HG03521 (cell line): ENCODE measurements at regions not wholly inside any gene's neighbourhood (a gene's known extent, or its start where the extent isn't known, plus 50 kb on each side); places are given as distances from the start of the nearest gene placed in this dataset.

Experiments used
- ATAC-seq: cut with Tn5 transposase; IDR thresholded peaks from one replicate; pipeline ENCODE4 v1.9.1; 2021; ENCODE audit warnings: mild to moderate bottlenecking, moderate library complexity; ENCODE audit not compliant: unreplicated experiment

DNA sequence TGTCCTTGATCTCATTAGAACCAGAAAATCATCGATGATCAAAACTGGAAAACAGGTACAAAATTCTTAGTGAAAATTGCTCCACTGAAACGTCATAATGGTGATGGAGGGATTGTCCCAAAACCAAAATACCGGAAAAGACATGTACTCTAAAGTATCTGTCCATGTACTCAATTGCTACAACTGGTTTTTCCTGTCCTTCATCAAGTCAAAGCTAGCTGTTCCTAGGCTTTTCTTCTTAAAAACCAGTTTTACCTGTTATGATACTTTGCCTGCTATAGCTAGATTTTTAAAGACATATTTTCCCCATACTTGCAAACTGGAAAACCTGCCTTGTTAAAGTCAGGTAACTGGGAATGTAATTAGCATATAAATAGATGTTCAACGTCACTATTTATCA is 50.5 kb upstream of the LRRC1 start:
- ATAC-seq: no peak

DNA sequence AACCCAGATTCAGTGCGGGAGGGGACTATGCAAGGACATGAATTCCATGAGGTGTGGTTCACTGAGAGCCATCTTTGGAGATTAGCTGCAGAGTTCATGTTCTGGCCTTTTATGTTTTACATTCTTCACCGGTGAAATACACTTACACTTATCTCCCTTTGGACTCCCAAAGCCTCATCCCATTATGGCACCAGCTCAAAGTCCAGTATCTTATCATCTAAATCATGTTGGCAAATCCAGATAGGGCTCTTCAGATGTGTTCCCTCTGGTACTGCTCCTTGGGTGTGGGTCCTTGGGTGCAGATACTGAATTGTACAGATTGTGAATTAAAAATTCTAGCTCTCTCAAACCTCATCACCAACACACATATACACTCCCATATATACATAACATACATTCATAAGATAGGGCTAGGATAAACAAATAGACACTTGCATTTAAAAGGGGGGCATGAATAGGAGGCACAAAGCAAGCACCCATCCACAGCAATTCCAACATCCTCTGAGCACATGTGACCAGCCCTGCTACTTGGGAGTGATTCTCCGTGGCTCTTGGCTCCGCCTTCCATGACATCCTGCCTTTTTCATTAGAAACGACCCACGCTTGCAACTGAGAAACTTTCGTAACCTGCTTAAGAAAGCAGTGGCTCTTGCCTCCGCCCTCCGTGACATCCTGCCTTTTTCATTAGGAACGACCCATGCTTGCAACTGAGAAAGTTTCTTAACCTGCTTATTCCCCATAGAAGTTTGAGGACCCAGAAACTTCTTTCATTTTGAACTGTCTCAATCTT is 53.6 kb upstream of the LRRC1 start:
- no peak for ATAC-seq

DNA sequence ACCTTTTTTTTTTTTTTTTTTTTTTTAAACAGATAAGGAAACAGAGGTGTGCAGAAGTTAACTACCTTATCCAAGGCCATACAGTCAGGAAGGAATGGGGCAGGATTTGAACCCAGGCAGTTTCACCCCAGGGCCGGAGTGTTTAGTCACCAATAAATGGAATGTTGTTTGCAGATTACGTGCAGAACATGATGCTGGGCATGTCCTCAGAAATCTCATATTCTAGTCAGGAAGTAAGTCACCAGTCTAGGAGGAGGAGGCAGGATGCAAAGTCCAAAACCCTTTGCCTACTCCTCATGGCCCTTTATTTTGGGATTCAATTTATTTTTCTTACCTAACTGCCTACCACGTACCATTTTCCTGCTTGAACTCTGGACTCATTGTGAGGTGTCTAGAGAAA is 57.1 kb upstream of the LRRC1 start:
- no peak for ATAC-seq

DNA sequence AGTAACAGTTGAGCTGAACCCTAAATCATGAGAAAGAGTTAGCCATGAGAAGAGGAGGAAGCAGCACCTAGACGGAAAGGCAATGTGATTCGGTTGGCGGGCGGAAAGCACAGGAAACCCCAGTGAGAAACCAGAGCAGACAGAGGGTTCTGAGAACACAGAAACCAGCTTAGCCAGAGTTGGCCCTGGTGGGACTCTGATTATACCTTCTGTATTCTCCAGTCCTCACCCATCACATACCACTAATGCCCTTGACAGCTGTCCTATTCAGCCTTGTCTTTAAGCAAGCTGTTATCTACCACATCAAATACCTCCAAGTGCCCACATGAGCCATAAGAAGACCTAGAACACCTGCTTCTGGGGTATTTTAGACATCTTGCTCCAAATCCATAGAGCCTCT is 58.9 kb upstream of the LRRC1 start:
- ATAC-seq: no peak

DNA sequence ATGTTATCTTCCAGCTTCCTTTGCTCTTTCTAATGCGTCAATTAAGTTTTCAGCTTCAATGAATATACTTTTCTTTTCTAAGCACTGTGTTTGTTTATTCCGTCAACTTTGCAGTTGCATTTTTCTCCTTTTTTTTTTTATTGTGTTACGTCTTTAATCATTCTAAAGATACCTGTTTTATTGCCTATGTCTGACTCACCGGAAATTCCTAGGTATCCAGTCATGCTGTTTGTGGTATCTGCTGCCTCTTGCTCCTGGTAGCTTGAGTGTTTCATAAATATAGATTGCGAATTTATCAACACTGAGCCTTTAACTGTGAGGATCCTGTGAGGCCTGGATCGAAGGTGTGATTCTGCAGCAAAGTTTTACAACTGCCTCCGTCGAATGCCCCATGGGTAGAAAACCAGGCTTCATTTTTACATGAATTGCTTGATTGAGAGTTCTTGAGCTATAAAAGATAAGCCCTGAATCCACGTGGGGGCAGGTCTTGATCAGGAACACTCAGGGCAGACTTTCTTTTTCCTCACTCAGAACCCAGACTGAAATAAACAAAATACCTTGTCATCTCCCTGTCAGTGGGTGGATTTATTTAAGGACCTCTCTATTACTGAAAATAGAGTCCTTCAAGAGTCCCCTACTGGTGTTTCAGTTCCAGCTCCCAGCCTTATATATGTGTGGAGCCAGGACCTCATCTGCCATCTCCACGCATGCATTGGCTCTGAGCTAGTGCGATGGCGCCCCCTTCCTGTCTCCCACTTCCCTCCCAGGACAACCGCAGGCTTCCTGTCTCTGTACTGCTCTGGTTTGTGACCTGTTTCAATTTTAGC is 60.1 kb upstream of the LRRC1 start:
- no peak for ATAC-seq

DNA sequence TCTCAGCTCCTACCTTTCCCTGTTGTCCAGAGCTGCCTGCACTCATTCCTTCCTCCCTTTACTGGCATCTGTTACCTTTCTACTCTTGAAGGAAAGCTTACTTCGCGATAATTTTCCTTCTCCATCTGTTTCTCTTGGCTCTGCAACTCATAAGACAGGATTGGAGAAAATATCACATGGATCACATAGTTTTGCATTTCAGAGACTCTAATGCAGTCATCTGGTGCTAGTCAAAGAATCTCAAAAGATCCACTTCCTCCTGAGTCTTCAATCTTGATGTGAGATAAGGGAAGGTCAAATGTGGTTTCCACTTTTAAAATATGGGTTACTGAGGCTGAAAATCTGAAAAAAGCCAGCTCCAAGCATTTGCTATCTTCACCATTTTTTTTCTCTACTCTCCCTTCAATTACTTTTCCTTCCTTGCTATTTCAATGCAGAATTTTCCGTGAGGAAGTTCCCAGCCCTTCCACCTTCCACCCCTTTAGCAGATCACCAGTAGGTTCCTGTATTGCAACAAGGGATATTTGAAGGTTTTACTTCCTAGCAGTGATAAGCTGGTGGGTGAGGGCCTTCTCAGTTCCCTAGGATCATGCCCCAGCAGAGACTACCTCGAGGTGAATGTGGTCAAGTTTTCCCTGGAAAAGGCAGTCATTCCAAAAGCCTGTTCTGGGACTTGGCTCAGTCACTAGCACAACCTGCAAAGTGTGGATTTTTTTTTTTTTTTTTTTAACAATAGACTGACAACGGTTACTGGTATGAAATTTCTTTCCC is 62.8 kb upstream of the LRRC1 start:
- no peak for ATAC-seq

DNA sequence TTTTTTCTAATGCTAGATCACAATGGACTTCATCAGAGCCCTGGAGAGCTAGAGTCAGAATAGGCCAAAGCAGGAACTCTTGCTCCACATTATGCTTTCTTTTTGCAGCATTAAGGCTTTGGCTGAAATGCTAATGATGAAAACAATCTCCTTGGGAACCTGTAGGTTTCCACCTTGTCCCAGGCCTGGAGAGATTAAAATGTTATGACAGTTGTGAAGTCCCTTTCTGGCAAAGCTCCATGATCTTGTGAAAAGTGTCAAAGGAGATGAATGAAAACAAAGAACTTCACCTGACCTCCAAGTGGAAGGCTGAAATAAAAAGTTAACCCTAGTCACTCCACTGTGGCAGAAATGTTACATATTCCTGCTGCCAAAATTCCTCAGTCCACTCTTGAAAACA is 64.0 kb upstream of the LRRC1 start:
- ATAC-seq: no peak

DNA sequence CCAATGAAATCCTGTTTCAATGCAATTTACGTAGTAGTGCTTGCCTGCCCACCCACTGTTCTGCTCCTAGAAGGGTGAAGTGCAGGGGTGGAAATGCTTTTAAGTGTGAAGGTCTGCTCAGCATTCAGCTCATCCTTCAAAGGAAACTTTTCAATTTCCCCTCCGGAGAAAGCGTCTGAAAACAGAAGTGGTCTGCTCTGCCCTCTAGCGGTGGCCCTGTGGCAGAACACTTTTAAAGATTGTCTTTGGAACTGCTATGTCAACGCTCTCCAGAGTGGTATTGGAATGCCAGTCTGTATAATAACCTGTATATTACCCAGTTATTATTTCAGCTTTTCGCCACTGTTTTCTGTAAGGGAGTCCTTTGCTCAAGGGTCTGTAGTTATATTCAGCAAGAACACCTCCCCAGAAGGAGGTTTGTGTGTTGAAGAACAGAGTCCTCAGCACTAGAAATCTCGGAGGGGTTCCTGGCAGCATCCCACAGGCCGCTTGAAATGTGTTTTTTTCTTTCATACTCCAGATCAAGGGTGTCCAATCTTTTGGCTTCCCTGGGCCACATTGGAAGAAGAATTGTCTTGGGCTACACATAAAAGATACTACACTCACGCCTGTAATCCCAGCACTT is 63.1 kb upstream of the KLHL31 start:
- no peak for ATAC-seq

DNA sequence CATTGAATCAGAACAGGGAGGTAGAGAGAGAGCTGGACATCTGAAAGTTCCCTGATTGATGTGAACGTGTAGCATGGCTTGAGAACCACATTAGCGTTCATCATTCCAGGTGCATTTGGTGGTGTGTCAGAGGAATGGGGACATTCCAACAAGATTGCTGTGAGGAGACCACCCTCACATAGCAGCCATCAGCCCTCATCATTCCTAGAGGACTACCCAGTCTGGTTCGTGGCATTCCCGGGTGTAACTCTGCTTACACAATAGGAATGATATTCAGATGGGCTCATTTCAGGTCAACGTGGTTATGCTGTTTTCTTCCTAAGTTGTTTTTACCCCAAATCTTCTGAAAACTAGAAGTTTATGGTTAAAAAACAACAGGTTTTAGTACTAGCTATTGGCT is 62.2 kb upstream of the KLHL31 start:
- no peak for ATAC-seq

DNA sequence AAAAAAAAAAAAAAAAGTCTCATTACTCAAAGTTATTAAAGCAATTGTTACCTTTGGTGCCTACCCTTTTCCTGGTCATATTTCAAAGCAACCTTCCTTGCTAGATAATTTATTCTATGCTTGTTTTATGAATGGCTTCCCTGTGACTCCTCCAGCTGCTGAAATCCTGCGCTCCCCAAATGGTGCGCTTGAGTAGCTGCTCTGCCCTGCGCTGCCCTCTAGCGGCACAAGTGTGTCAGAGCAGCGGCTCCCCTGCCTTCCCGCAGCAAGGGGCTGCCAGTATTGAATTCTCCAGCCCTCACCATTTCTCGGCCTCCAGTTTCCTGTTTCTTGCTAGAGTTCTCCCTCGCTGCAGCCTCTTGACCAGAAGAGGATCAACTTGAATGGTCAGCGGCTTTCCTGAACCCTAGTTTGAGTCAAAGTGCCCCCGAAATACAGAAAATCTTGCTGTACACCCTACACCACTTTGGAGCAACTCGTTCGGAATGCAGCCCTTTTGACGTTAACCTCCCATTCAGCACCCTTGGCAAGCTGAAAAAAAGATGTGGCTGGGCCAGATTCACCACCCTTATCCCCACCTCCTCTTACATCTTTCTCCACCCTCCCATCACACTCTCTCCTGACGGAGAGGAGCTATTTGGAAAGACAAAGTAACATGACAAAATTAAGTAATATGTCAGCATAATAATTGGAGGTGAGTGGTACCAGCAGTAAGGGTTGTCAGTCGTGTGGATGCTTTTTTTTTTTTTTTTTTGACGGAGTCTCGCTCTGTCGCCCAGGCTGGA is 60.4 kb upstream of the KLHL31 start:
- ATAC-seq: peak; percentile 94

DNA sequence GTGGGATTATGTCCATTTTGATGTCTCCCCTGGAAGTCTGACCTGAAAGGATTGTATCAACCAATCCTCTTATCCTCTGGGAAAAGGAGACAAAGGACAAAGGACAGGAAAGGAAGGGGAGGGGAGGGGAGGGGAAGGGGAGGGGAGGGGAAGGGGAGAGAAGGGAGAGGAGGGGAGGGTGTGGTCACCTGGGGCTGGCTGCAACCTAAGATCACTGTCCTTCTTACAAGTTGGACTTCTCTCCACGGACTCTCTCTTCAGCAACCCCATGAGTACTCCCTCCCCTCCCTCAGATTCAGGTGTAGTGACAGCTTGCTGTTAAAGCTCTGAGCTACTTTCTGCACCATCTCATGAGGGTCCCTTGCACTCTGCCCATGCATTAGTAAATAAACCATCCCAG is 58.9 kb upstream of the KLHL31 start:
- ATAC-seq: no peak

DNA sequence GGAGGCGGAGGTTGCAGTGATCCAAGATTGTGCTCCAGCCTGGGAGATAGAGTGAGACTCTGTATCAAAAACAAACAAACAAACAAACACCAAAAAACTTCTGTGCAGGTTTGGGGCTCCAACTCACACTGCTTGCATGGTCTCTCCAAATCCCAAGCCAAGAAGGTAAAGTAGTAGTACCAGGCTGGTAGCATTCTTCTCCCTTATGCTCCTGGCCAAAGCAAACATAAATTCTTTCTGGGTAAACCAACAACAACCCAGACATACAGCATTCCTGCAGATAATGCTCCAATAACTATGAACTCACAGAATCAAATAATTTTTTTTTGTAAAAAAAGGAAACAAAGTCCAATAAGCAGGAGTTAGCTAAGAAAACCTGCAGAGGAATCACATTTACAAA is 57.8 kb upstream of the KLHL31 start:
- no peak for ATAC-seq

DNA sequence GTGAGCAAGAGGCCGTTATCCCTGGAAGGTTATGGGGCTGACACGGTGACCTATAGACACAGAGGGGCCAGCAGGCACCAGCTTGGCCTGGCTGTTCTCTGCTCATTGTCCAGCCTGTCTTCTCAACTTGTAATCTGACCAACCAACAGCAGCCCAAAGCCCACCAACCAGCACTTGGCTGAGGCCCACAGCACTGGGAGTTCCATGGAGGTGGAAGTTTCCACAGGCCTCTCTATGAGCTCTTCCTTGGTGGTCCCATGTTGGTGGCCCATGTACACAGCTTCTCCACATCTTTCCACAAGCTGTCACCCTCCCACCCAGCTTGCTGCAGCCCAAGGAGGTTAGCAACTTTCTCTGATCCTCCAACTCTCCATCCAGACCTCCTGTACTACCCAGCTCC is 56.2 kb upstream of the KLHL31 start:
- no peak for ATAC-seq

DNA sequence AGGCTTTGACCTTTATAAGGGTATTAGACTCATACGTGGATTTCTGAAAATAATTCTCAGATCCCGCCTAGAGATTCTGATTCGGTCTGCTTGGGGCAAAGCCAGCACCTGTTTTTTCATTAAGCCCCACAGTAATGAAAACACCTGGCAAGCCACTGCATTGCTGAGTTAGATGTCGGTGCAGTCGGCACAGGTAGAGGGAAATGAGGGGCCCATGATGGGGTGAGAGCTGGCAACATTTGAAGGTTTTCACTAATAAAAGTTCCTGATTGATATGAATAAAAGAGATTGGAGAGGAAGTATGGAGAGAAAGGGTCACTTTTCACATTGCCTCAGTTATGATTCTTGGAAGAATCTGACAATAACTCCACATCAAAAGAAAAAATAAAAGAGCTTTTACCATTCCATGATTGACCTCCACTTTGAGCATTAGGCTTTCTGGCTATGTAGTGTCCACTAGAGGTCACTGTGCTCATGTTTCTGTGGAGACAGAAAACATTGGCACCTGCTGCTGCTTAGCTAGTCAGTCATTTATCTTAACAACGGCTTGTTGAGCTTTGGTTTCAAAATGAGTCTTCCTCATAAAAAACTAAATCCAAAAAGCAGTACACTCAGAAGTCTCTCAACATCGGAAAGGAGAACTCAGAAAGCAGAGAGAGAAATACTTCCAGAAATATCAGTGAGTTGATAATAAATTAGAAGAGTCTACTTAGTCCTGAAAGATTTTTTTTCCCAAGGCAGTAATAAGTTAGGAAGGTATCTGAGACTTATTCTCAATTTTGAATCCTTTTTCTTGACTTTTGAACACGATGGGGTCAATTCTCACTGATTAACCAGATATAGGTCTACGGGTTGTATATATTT is 53.3 kb upstream of the KLHL31 start:
- ATAC-seq: peak; percentile 95

DNA sequence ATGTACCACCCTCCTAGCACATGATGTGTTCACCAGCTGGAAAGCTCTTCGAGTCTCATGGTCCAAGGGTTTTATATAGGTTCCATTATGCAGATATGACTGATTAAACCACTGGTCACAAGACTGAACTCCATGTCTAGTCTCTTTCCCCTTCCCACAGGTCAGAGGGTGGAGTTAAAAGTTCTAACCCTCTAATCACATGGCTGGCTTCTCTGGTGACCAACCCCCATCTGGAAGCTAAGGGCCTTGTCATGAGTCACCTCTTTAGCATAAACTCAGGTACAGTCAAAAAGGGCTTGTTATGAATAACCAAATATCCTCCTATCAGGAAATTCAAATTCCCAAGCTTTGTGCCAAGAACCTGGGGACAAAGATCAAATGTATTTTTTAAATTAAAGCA is 52.0 kb upstream of the KLHL31 start:
- no peak for ATAC-seq

DNA sequence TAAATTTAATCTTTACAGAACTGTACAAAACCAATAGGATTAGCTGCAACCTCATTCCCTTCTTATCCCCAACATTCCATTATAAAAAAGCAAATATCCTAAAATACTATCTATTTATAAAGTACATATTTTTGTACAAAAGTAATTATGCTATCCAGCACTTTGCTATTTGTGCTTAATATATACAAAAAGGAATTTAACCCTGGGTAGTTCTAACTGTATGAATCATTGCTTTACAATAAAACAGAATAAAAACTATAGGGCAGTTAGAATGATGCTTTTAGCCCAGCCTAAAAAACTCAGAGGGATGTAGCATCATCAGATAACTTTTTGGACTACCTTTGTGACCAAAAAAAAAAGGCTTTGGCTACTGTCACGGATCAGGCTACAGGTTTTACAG is 49.9 kb upstream of the KLHL31 start:
- no peak for ATAC-seq
